ENCODE measurements at regions not wholly inside any gene's neighbourhood (a gene's known extent, or its start where the extent isn't known, plus 50 kb on each side); places are given as distances from the start of the nearest gene placed in this dataset.
"Not testable (repeated sequence)": the region's sequence is repeated elsewhere in the genome, so short reads cannot be mapped to it uniquely, and the experiment has no call there.

DNA sequence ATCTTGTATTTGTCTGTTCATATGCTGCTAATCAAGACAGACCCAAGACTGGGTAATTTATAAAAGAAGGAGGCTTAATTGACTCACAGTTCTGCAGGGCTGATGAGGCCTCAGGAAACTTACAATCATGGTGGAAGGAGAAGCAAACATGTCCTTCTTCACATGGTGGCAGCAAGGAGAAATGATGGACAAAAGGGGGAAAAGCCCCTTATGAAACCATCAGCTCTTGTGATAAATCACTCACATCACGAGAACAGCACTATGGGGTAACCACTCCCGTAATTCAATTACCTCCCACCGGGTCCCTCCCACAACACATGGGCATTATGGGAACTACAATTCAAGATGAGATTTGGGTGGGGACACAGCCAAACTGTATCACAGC, 117.0 kb downstream of the TTC6 start:
- not testable (repeated sequence) for DNase-seq (ENCODE audit: low spot score)

DNA sequence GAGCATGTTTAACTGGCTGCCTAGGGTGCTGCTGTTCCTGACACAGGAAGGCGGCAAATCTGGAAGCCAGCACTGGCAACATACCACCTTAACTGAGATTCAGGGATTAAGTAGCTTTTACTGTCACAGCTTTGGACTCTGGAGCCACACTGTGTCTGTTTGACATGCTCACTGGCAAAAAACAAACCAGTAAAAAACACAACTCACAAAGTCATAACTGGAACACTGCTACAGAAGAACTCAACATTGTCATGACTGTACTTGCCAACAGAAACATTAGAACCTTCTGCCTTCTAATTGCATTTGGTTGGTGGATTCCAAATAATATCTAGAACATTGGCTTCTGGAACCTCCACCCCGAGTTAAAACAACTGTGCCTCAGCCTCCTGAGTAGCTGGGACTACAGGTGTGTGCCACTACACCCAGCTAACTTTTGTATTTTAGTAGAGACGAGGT, 117.6 kb downstream of the TTC6 start:
- DNase-seq (ENCODE audit: low spot score): no peak

DNA sequence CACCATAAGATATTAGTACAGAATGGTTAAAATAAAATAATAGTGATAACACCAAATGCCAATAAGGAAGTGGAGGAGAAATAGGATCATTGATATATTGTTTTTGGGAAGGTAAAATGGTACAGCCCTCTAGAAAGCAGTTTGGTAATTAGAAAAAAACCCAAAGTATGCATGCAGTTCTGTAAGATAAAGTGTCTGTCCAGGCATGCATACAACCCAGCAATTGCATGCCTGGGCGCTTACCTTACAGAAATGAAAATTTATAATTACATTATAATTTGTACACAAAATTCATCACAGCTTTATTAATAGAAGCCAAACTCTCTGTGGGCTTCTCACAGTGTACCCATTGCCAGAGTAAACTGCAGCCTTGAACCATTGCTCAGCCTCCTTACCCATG, 124.7 kb downstream of the TTC6 start:
- no peak for DNase-seq (ENCODE audit: low spot score)

DNA sequence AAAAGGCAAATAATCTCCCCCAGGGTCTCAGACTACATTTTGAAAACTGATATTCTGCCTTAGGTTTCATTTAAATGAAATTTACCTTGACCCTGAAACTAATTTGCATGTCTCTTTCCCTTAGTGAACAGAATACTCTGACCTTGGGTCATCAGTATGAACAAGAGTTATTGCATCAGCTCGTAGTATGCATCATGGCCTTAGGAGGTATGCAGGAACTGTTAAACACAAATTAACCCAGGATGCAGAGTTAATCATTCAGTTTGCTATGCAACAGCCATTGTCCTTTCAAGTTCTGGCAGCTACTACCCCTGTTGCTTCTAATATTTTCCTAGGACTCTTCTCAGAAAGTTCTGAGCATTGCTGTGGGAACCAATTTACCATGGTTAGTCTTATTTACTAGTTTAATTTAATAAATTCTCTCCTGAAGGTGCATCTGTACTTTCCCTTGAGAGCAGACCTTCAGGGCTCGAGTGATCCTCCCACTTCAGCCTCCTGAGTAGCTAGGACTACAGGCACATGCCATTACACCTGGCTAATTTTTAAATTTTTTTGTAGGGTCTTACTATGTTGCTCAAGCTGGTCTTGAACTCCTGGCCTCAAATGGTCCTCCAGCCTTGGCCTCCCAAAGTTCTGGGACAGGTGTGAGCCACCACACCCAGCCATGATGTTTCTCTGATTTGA, 126.7 kb downstream of the TTC6 start:
- DNase-seq (ENCODE audit: low spot score): no peak

DNA sequence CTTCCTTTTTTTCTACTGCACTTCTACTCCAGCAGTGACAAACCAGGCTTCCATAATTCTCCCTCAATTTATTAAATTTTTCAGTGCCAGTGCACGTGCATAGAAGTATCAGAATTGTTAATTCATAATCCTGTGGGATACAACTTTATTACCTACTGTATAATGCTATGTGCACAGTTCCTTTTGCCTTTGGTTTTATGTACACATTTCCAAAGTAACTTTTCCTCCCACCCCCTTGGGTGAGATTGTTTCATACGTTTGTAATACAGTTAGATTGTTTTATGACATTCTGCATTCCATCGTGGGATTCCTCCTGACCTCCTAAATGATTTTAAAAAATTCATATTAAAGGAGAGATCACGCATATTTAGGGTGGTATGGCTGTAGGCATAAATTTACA, 128.1 kb downstream of the TTC6 start:
- DNase-seq (ENCODE audit: low spot score): no peak

DNA sequence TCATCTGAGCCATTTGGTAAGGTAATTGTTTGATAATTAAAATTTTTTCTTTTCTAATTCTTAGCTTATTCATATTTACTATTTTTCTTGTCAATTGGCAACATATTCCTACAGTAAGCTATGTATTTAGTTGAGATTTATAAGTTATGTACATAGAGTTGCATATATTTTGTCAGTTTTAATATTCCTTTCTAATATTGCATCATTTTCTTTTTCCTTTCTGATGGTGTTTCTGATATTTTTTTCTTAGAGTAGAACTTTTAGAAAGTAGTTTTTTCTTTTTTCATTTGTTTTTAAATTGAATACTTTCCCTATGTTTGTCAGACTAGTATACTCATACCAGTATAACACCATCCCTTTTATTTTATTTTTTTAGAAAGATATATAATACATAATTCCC, 131.3 kb downstream of the TTC6 start:
- no peak for DNase-seq (ENCODE audit: low spot score)

DNA sequence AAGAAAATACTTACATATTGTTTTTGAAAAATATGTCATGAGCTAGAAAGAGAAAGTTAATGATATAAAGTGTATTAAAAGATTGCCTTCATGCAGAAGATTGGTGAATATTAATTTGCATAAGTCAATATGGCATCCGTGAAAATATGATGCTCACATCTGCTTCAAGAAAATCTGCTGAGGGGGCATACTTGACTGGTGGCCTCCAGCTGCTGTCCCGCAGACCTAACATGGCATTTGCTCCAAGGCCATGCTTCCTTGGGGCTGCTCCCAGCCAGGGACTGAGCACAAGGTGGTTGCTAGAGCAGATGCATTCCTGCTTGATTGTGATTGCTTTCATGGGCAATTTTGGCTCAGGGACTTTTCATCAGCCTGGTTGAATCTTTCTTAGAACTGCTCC, 133.8 kb downstream of the TTC6 start:
- no peak for DNase-seq (ENCODE audit: low spot score)

DNA sequence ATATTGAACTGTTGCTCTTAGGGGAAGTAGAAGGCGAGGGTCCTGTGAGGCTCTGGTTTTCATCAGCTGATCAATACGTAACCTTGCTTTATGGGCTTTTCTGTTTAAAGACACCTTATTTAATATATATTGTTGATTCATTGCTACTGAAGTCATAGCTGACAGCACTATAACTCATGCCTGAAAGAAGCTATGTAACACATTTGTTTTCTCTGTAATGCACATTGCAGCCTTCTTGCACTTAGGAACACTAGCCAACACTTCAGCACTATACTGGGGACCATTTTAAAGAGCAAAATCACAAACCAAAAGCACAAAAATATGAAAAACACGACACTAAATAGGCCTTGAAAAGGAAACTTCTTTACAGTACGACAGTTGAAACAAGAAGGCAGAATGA, 135.7 kb downstream of the TTC6 start:
- DNase-seq (ENCODE audit: low spot score): no peak

DNA sequence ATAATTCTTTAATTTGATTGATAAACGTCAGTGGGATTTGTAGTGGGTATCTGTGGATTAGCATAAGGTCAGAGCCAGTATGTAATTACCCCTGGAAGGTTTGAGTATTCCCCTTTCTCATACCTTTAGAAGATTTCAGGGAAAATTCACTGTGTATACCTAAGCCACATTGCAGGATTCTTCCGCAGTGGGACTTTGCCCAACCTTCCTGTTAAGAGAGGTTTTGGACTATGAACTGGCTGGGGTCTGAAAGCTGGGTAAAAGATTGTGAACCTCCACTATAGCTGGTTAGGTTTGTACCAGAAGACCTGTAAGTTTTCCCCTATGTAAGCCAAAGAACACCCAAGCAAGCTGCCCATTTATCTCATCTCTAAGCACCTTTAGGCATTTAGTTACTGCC, 150.2 kb downstream of the TTC6 start:
- no peak for DNase-seq (ENCODE audit: low spot score)

DNA sequence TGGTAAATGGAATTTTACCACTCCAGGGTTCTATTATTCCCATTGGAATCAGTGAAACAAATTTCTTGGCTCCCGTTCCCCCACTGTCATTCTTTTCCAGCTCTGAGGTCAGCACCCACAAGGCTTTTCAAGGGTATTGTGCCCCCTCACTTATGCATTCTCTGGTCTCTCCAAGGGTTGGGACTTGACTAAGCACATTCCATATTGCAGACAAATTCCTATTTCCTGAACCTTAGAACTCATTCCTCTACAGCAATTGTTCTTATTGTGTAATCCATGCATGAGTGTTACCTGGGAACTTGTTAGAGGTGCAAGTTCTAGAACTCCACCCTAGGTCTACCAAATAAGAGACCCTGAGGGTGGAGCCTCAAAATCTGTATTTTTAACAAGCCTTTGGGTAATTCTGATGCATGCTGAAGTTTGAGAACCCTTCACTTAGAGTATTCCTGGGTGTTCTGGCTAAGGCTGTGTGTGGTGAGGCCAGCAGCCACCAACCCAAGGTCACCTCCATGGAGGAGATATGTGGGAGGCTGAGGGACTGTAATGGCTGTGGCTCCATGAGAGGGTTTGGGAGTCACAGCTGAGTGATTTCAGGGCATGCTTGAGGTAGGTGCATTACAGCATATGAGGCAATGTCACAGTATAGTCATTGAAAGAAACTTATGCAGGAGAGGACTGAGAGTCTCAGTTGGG, 150.9 kb downstream of the TTC6 start:
- no peak for DNase-seq (ENCODE audit: low spot score)

DNA sequence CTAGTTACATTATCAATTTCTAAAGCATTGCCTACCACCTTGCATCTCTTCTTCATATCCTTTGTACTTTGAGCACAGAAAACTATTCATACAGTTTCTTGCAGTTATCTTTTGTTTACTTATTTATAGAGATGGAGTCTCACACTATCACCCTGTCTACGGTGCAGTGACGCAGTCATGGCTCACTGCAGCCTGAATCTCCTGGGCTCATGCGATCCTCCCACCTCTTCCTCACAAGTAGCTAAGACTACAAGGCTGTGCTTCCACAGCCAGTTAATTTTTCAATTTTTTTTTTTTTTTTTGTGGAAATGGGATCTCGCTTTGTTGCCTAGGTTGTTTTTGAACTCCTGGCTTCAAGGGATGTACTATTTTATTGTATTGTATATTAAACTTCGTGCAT, 158.0 kb downstream of the TTC6 start:
- no peak for DNase-seq (ENCODE audit: low spot score)

DNA sequence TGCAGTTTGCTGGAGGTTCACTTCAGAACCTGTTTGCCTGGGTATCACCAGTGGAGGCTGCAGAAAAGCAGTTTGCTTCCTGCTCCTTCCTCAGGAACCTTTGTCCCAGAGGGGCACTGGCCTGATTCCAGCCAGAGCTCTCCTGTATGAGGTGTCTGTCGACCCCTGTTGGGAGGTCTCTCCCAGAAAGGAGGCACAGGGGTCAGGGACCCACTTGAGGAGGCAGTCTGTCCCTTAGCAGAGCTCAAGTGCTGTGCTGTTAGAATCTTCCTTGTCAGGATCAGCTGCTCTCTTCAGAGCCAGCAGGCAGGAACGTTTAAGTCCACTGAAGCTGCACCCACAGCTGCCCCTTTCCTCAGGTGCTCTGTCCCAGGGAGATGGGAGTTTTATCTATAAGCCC, 164.8 kb downstream of the TTC6 start:
- not testable (repeated sequence) for DNase-seq (ENCODE audit: low spot score)

DNA sequence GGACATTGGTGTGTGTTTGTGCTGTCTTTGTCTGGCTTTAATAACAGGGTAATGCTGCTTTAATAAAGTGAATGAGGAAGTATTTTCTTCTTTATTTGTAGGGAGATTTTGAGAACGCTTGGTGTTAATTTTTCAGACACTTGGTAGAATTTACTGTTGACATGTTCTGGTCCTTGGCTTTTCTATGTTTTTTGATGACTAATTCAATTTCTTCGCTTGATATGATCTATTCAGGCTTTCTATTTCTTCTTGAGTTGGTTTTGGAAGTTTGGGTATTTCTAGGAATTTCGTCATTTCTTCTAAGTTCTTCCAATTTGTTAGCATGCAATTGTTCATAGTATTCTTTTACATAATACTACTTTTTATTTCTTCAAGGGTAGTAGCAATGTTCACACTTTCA, 167.8 kb downstream of the TTC6 start:
- DNase-seq (ENCODE audit: low spot score): no peak

DNA sequence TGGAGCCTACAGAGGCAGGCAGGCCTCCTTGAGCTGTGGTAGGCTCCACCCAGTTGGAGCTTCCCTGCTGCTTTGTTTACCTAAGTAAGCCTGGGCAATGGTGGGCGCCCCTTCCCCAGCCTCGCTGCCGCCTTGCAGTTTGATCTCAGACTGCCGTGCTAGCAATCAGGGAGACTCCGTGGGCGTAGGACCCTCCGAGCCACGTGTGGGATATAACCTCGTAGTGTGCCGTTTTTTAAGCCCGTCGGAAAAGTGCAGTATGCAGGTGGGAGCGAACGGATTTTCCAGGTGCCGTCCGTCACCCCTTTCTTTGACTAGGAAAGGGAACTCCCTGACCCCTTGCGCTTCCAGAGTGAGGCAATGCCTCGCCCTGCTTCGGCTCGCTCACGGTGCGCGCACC, 176.9 kb downstream of the TTC6 start:
- DNase-seq (ENCODE audit: low spot score): not testable (repeated sequence)

DNA sequence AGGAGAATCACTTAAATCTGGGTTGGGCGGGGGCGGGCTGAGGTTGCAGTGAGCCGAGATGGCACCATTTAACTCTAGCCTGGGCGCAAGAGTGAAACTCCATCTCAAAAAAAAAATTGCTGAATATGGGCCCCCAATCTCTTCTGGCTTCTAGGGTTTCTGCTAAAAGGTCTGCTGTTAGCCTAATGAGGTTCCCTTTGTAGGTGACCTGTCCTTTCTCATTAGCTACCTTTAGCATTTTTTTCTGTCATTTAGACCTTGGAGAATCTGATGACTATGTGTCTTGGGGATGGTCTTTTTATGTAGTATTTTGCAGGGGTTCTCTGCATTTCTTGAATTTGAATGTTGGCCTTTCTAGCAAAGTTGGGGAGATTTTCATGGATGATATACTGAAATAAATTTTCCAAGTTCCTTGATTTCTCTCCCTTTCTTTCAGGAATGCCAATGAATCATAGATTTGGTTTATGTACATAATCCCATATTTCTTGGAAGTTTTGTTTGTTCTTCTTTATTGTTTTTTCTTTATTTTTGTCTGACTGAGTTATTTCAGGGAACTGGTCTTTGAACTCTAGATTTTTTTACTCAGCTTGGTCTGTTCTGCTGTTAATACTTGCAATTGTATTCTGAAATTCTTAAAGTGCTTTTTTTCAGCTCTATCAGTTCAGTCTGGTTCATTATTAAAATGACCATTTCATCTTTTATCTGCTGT, 181.5 kb downstream of the TTC6 start:
- DNase-seq (ENCODE audit: low spot score): no peak

DNA sequence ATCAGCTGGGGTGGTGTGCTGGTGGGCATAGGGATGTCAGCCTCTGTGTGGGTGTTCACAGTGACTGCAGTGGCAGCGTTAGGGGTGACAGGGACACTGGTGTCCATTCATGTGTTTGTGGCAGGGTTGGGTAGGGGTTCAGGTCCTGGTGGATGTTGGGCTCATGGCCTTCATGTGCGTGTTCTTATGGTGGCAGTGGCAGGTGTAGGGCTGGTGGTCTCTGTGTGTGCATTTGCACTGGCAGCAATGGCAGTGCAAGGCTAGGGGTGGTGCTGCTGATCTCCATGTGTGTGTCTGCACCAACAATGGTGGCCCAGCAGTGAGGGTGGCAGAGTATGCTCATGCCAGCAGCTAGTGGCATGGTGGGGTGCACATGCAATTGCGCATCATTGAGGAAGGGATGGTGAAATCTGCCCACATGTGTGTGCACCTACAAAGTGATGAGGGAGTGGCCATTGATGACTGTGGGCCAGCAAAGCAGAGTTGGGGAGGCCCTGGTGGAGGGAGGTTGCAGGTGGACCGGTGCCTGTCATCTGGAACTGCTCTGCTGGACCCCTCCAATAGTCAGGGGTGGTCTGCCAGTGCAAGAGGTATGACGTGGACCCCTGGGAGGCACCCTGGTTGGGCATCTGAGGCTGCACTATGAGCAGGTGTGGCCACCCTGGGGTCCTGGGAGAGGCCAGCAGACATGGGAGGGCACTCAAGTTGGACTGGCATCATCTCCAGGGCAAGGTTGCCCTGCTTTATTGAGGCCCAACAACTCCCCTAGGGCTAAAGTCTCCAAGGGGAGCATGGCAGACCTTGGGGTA, 182.9 kb downstream of the TTC6 start:
- no peak for DNase-seq (ENCODE audit: low spot score)

DNA sequence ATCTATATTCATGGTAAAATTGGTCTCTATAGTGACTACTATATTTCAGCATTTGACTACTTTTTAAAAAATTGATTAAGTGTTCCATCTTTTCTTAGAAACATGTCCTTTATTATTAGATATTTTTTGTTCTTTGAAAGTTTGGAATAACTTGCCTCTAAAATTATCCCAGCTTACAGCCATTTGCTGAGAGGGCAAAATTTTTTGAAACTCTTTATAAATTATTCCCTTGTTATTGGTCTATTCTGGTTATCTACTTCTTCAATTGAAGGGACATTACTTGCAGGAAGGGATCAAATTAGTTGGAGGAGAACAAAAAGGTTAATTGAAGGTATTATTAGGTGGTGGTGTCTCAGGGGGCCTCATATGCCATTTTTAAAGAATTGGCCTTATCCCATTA, 184.1 kb downstream of the TTC6 start:
- DNase-seq (ENCODE audit: low spot score): no peak

DNA sequence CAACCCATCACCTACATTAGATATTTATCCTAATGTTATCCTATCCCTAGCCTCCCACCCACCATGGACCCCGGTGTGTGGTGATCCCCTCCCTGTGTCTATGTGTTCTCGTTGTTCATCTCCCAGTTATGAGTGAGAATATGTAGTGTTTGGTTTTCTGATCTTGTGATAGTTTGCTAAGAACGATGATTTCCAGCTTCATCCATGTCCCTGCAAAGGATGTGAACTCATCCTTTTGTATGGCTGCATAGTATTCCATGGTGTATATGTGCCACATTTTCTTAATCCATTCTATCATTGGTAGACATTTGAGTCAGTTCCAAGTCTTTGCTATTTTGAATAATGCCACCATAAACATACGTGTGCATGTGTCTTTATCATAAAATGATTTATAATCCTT, 185.3 kb downstream of the TTC6 start:
- not testable (repeated sequence) for DNase-seq (ENCODE audit: low spot score)

DNA sequence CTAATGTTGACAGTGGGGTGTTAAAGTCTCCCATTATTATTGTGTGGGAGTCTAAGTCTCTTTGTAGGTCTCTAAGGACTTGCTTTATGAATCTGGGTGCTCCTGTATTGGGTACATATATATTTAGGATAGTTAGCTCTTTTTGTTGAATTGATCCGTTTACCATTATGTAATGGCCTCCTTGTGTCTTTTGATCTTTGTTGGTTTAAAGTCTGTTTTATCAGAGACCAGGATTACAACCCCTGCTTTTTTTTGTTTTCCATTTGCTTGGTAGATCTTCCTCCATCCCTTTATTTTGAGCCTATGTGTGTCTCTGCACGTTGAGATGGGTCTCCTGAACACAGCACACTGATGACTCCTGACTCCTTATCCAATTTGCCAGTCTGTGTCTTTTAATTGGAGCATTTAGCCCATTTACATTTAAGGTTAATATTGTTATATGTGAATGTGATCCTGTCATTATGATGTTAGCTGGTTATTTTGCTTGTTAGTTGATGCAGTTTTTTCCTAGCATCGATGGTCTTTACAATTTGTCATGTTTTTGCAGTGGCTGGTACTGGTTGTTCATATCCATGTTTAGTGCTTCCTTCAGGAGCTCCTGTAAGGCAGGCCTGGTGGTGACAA, 188.9 kb downstream of the TTC6 start:
- DNase-seq (ENCODE audit: low spot score): not testable (repeated sequence)

DNA sequence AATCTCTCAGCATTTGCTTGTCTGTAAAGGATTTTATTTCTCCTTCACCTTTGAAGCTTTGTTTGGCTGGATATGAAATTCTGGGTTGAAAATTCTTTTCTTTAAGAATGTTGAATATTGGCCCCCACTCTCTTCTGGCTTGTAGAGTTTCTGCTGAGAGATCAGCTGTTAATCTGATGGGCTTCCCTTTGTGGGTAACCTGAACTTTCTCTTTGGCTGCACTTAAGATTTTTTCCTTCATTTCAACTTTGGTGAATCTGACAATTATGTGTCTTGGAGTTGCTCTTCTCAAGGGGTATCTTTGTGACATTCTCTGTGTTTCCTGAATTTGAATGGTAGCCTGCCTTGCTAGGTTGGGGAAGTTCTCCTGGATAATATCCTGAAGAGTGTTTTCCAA, 189.4 kb downstream of the TTC6 start:
- DNase-seq (ENCODE audit: low spot score): not testable (repeated sequence)

DNA sequence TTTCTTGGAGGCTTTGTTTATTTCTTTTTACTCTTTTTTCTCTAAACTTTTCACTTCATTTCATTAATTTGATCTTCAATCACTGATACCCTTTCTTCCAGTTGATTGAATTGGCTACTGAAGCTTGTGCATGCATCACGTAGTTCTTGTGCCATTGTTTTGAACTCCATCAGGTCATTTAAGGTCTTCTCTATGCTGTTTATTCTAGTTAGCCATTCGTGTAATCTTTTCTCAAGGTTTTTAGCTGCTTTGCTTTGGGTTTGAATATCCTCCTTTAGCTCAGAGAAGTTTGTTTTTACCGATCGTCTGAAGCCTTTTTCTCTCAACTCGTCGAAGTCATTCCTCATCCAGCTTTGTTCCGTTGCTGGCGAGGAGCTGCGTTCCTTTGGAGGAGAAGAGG, 189.9 kb downstream of the TTC6 start:
- DNase-seq (ENCODE audit: low spot score): not testable (repeated sequence)

DNA sequence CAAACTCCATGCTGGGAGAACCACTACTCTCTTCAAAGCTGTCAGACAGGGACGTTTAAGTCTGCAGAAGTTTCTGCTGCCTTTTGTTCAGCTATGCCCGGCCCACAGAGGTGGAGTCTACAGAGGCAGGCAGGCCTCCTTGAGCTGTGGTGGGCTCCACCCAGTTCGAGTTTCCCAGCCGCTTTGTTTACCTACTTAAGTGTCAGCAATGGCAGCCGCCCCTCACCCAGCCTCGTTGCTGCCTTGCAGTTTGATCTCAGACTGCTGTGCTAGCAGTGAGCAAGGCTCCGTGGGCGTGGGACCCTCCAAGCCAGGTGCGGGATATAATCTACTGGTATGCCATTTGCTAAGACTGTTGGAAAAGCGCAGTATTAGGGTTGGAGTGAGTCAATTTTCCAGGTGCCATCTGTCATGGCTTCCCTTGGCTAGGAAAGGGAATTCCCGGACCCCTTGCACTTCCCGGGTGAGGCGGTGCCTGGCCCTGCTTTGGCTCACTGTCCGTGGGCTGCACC, 190.7 kb downstream of the TTC6 start:
- not testable (repeated sequence) for DNase-seq (ENCODE audit: low spot score)
